GM18867 (cell line): ENCODE measurements at regions not wholly inside any gene's neighbourhood (a gene's known extent, or its start where the extent isn't known, plus 50 kb on each side); places are given as distances from the start of the nearest gene placed in this dataset.

Experiments
- ATAC-seq: cut with Tn5 transposase; IDR thresholded peaks from one replicate; pipeline ENCODE4 v1.9.1; 2021; ENCODE audit warnings: mild to moderate bottlenecking, moderate library complexity; ENCODE audit not compliant: unreplicated experiment

GRCh38 chr2:38174131-38174530, 98.2 kb upstream of the CYP1B1 start:
- no peak for ATAC-seq

- no peak for ATAC-seq
These were observed 97.7 kb upstream of the CYP1B1 start for GRCh38 chr2:38173683-38174082.

- ATAC-seq = no peak
These were observed 95.4 kb upstream of the CYP1B1 start for GRCh38 chr2:38171208-38171855.

- no peak for ATAC-seq
These were observed 94.8 kb upstream of the CYP1B1 start for GRCh38 chr2:38170733-38171132.

GRCh38 chr2:38170067-38170466, 94.1 kb upstream of the CYP1B1 start:
- no peak for ATAC-seq

GRCh38 chr2:38168710-38169480, 92.9 kb upstream of the CYP1B1 start:
- no peak for ATAC-seq

GRCh38 chr2:38167968-38168350, 92.0 kb upstream of the CYP1B1 start:
- ATAC-seq = no peak

- no peak for ATAC-seq
These were observed 89.7 kb upstream of the CYP1B1 start for GRCh38 chr2:38165698-38166097.

GRCh38 chr2:38164881-38165280, 88.9 kb upstream of the CYP1B1 start:
- ATAC-seq = peak; percentile 86

GRCh38 chr2:38163579-38163978, 87.6 kb upstream of the CYP1B1 start:
- no peak for ATAC-seq

GRCh38 chr2:38163006-38163405, 87.1 kb upstream of the CYP1B1 start:
- no peak for ATAC-seq

GRCh38 chr2:38160516-38160915, 84.6 kb upstream of the CYP1B1 start:
- ATAC-seq = no peak

GRCh38 chr2:38159597-38159996, 83.6 kb upstream of the CYP1B1 start:
- ATAC-seq = no peak

- no peak for ATAC-seq
These were observed 83.2 kb upstream of the CYP1B1 start for GRCh38 chr2:38159191-38159590.

GRCh38 chr2:38158378-38159118, 82.6 kb upstream of the CYP1B1 start:
- ATAC-seq = no peak

- no peak for ATAC-seq
These were observed 80.5 kb upstream of the CYP1B1 start for GRCh38 chr2:38156436-38156835.

- ATAC-seq = no peak
These were observed 79.1 kb upstream of the CYP1B1 start for GRCh38 chr2:38155015-38155414.

GRCh38 chr2:38154395-38154794, 78.4 kb upstream of the CYP1B1 start:
- no peak for ATAC-seq

GRCh38 chr2:38153476-38154135, 77.7 kb upstream of the CYP1B1 start:
- ATAC-seq = no peak

- no peak for ATAC-seq
These were observed 77.0 kb upstream of the CYP1B1 start for GRCh38 chr2:38152913-38153312.

- no peak for ATAC-seq
These were observed 76.1 kb upstream of the CYP1B1 start for GRCh38 chr2:38152035-38152434.
